C4-2B (cell line): ENCODE measurements at regions not wholly inside any gene's neighbourhood (a gene's known extent, or its start where the extent isn't known, plus 50 kb on each side); places are given as distances from the start of the nearest gene placed in this dataset.

Experiments
- CTCF ChIP-seq: fragments of 450-650 bp; conservative IDR thresholded peaks from 2 replicates; pipeline ENCODE4 v1.5.1; 2017; ENCODE audit warnings: mild to moderate bottlenecking
- ZFX ChIP-seq: fragments of 450-650 bp; IDR thresholded peaks from 2 replicates; pipeline ENCODE4 v1.6.1; 2017

- TF ChIP-seq CTCF: no peak
- TF ChIP-seq ZFX: no peak
Observed at GRCh38 chr9:13437866-13438265, 158.4 kb upstream of the MPDZ start.
